Esophagus muscularis mucosa (tissue), 4 donors: ENCODE measurements at regions not wholly inside any gene's neighbourhood (a gene's known extent, or its start where the extent isn't known, plus 50 kb on each side); places are given as distances from the start of the nearest gene placed in this dataset.

ENCODE experiments used
- DNase-seq: peaks from one replicate; pipeline ENCODE4 v3.0.0-alpha.2; 2017; ENCODE audit errors: extremely low spot score
- H3K27ac ChIP-seq, 4 donors: fragments of 200-600 bp; sonication (generic); replicated peaks in 1 of 4; 1 replicate in 3 of 4; 2 replicates in 1 of 4; pipeline ENCODE4 v1.5.1; 2016 to 2019; ENCODE audit warnings: mild to moderate bottlenecking in 1 of 4
- H3K27me3 ChIP-seq, 4 donors: fragments of 200-600 bp; sonication (generic); one replicate each; pipeline versions ENCODE4 v1.5.1 to v1.6.0; 2016 to 2019
- H3K36me3 ChIP-seq, 4 donors: fragments of 200-600 bp; sonication (generic); one replicate each; pipeline ENCODE4 v1.5.1; 2016 to 2019
- H3K4me1 ChIP-seq, 4 donors: fragments of 200-600 bp; sonication (generic); one replicate each; pipeline ENCODE4 v1.5.1; 2016 to 2019
- H3K4me3 ChIP-seq, 4 donors: fragments of 200-600 bp; sonication (generic); 1 replicate in 2 of 4; 2 replicates in 2 of 4; pipeline ENCODE4 v1.5.1; 2016 to 2019; ENCODE audit warnings: mild to moderate bottlenecking in 4 of 4, moderate library complexity in 1 of 4
- H3K9me3 ChIP-seq, 4 donors: fragments of 200-600 bp; sonication (generic); 1 replicate in 3 of 4; 2 replicates in 1 of 4; pipeline ENCODE4 v1.5.1; 2016 to 2019
- CTCF ChIP-seq, 3 experiments: fragments of 200-600 bp in 2 of 3; fragments of 450-650 bp in 1 of 3; sonication (generic) in 2 of 3; IDR thresholded peaks; one replicate each; pipeline ENCODE4 v1.5.1; 2017 to 2019; ENCODE audit warnings: antibody characterized with exemption in 3 of 3, mild to moderate bottlenecking in 2 of 3, moderate library complexity in 1 of 3
- EP300 ChIP-seq: sonication (generic); formaldehyde crosslinking; IDR thresholded peaks from one replicate; pipeline ENCODE4 v1.6.1; 2017; ENCODE audit warnings: antibody characterized with exemption
- POLR2A ChIP-seq: fragments of 450-650 bp; IDR thresholded peaks from one replicate; pipeline ENCODE4 v1.6.1; 2017; ENCODE audit warnings: antibody characterized with exemption, moderate library complexity, mild to moderate bottlenecking, low read depth
- POLR2AphosphoS5 ChIP-seq, 2 donors: sonication (generic); formaldehyde crosslinking; IDR thresholded peaks; one replicate each; pipeline ENCODE4 v1.6.1; 2017; ENCODE audit warnings: antibody characterized with exemption in 2 of 2
- WGBS: methylation state at CpG from one replicate; pipeline ENCODE4 v1.1.5; 2018; 5-methylcytosine and 5-hydroxymethylcytosine counted together
- intact Hi-C: fragments of 100-400 bp; cut with DNase I; formaldehyde crosslinking; loops from one replicate; pipeline ENCODE4 v1.15.1; 2023

- Histone ChIP-seq H3K27me3 (no peaks in the 10 kb centered on the region), H3K4me1 (no peaks in the 10 kb centered on the region), H3K36me3 (no peaks in the 10 kb centered on the region), H3K27ac (no peak overlapping the region), H3K4me3 (no peak overlapping the region), H3K9me3 (peaks cover 0 to 10% (median 3%) of the 10 kb centered on the region in 4 donors)
- TF ChIP-seq POLR2A (no peak), POLR2AphosphoS5 (IDR thresholded peaks at IDR 0.05) (no peak), CTCF (IDR thresholded peaks at IDR 0.05) (no peak), EP300 (no peak)
- 90% methylated on average over 1 of the region's 1 CpG for WGBS
- intact Hi-C loops, result no loop called here
- DNase-seq, result no peak
Observed at GRCh38 chr16:26330654-26331053, 638.9 kb downstream of the HS3ST4 start.

- no peak overlapping the region for H3K4me3 ChIP-seq
- TF ChIP-seq CTCF (IDR thresholded peaks at IDR 0.05) (no peak), POLR2AphosphoS5 (IDR thresholded peaks at IDR 0.05) (no peak), EP300 (no peak), POLR2A (no peak)
- no peaks in the 10 kb centered on the region for H3K4me1 ChIP-seq
- intact Hi-C loops, result no loop called here
- H3K27ac ChIP-seq, result no peak overlapping the region
- H3K36me3 ChIP-seq, result no peaks in the 10 kb centered on the region
- H3K27me3 ChIP-seq, result no peaks in the 10 kb centered on the region
- no peak for DNase-seq
- no peaks in the 10 kb centered on the region for H3K9me3 ChIP-seq
- WGBS, result 59% methylated on average over 8 of the region's 8 CpGs
Observed at GRCh38 chr16:26334218-26335111, 642.7 kb downstream of the HS3ST4 start.

- no peak overlapping the region for H3K27ac ChIP-seq
- H3K9me3 ChIP-seq, result no peaks in the 10 kb centered on the region
- intact Hi-C loops, result no loop called here
- H3K4me3 ChIP-seq, result no peak overlapping the region
- TF ChIP-seq CTCF (IDR thresholded peaks at IDR 0.05) (no peak), EP300 (no peak)
- no peaks in the 10 kb centered on the region for H3K4me1 ChIP-seq
- no peaks in the 10 kb centered on the region for H3K36me3 ChIP-seq
- WGBS, result 79% methylated on average over 6 of the region's 6 CpGs
- peak; percentile 57 for DNase-seq
- H3K27me3 ChIP-seq, result no peaks in the 10 kb centered on the region
Observed at GRCh38 chr16:26335236-26335853, 643.6 kb downstream of the HS3ST4 start.

- Histone ChIP-seq H3K9me3 (no peaks in the 10 kb centered on the region), H3K27ac (no peak overlapping the region), H3K4me3 (no peak overlapping the region), H3K36me3 (no peaks in the 10 kb centered on the region), H3K4me1 (no peaks in the 10 kb centered on the region), H3K27me3 (no peaks in the 10 kb centered on the region)
- DNase-seq, result peak; percentile 80
- 91% methylated on average over 6 of the region's 6 CpGs for WGBS
- no peak for TF ChIP-seq EP300
- TF ChIP-seq POLR2AphosphoS5 (IDR thresholded peaks at IDR 0.05), result no peak
- TF ChIP-seq POLR2A, result no peak
- TF ChIP-seq CTCF (IDR thresholded peaks at IDR 0.05), result no peak
- intact Hi-C loops, result no loop called here
Observed at GRCh38 chr16:26342621-26343020, 650.9 kb downstream of the HS3ST4 start.
